ENCODE measurements at regions not wholly inside any gene's neighbourhood (a gene's known extent, or its start where the extent isn't known, plus 50 kb on each side); places are given as distances from the start of the nearest gene placed in this dataset.

- Histone ChIP-seq H3K9me3 (ENCODE audit: control insufficient read depth, insufficient read depth, low read depth, low read length) (no peaks in the 10 kb centered on the region), H3K4me1 (ENCODE audit: control insufficient read depth, insufficient read depth, low read length) (no peaks in the 10 kb centered on the region), H3K27ac (ENCODE audit: extremely low read depth, low read depth, low read length) (no peak overlapping the region), H3K36me3 (ENCODE audit: control insufficient read depth in 2 of 2, insufficient read depth in 1 of 2, low read length in 2 of 2) (no peaks in the 10 kb centered on the region), H3K4me3 (ENCODE audit: low read depth, low read length) (no peak overlapping the region)
- TF ChIP-seq, protein P1, sequence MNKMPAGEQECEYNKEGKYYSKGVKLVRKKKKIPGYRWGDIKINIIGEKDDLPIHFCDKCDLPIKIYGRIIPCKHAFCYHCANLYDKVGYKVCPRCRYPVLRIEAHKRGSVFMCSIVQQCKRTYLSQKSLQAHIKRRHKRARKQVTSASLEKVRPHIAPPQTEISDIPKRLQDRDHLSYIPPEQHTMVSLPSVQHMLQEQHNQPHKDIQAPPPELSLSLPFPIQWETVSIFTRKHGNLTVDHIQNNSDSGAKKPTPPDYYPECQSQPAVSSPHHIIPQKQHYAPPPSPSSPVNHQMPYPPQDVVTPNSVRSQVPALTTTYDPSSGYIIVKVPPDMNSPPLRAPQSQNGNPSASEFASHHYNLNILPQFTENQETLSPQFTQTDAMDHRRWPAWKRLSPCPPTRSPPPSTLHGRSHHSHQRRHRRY (tag by site-specific recombination; IDR thresholded peaks at IDR 0.05) = no peak
- CTCF ChIA-PET = no interaction called here
- POLR2A ChIA-PET = no interaction called here
These were observed 542.1 kb downstream of the IRX1 start for GRCh38 chr5:4137781-4138180.

- no peak overlapping the region for H3K27ac ChIP-seq (ENCODE audit: extremely low read depth, low read depth, low read length)
- no peaks in the 10 kb centered on the region for H3K36me3 ChIP-seq (ENCODE audit: control insufficient read depth in 2 of 2, insufficient read depth in 1 of 2, low read length in 2 of 2)
- ChIA-PET CTCF (interaction anchor here (0.6 kb wide), 1 partner anchor 81 kb away, joined by 3 read pairs; no protein-coding TSS in a partner anchor), POLR2A (no interaction called here)
- TF ChIP-seq ZNF280D (tag by site-specific recombination; IDR thresholded peaks at IDR 0.05) (no peak), ZNF433 (tag by site-specific recombination; IDR thresholded peaks at IDR 0.05; ENCODE audit: low read depth) (no peak), ZNF544 (tag by site-specific recombination; IDR thresholded peaks at IDR 0.05) (no peak), ZNF510 (tag by site-specific recombination; IDR thresholded peaks at IDR 0.05; ENCODE audit: insufficient replicate concordance) (no peak), ZNF184 (tag by site-specific recombination; IDR thresholded peaks at IDR 0.05) (no peak), ZNF561 (tag by site-specific recombination; IDR thresholded peaks at IDR 0.05; ENCODE audit: borderline replicate concordance) (no peak), SCRT1 (tag by site-specific recombination; IDR thresholded peaks at IDR 0.05; ENCODE audit: borderline replicate concordance) (no peak), ZNF777 (tag by site-specific recombination; IDR thresholded peaks at IDR 0.05; ENCODE audit: borderline replicate concordance) (no peak), SP2 (tag by site-specific recombination; IDR thresholded peaks at IDR 0.05) (no peak), ZNF133 (tag by site-specific recombination; IDR thresholded peaks at IDR 0.05) (no peak), ZNF354C (tag by site-specific recombination; IDR thresholded peaks at IDR 0.05; ENCODE audit: borderline replicate concordance, low read depth) (no peak), GFI1B (tag by site-specific recombination; IDR thresholded peaks at IDR 0.05) (no peak), CTCF (tag by site-specific recombination; IDR thresholded peaks at IDR 0.05) (no peak), MEIS1 (CRISPR knock-in tag; IDR thresholded peaks at IDR 0.05; ENCODE audit: borderline replicate concordance) (no peak), ZNF501 (tag by site-specific recombination; IDR thresholded peaks at IDR 0.05) (no peak), ZNF10 (tag by site-specific recombination; IDR thresholded peaks at IDR 0.05) (no peak), KLF8 (tag by site-specific recombination; IDR thresholded peaks at IDR 0.05) (no peak), TRIM28 (IDR thresholded peaks at IDR 0.05; ENCODE audit: borderline replicate concordance, low read length) (no peak)
- TF ChIP-seq, protein P2, sequence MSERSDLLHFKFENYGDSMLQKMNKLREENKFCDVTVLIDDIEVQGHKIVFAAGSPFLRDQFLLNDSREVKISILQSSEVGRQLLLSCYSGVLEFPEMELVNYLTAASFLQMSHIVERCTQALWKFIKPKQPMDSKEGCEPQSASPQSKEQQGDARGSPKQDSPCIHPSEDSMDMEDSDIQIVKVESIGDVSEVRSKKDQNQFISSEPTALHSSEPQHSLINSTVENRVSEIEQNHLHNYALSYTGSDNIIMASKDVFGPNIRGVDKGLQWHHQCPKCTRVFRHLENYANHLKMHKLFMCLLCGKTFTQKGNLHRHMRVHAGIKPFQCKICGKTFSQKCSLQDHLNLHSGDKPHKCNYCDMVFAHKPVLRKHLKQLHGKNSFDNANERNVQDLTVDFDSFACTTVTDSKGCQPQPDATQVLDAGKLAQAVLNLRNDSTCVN (tag by site-specific recombination; optimal IDR thresholded peaks at IDR 0.05) = no peak
- H3K4me1 ChIP-seq (ENCODE audit: control insufficient read depth, insufficient read depth, low read length) = no peaks in the 10 kb centered on the region
- no peak overlapping the region for H3K4me3 ChIP-seq (ENCODE audit: low read depth, low read length)
- H3K9me3 ChIP-seq (ENCODE audit: control insufficient read depth, insufficient read depth, low read depth, low read length) = no peaks in the 10 kb centered on the region
These were observed 547.2 kb downstream of the IRX1 start for GRCh38 chr5:4142842-4143241.
